SK-N-SH treated with all-trans-retinoic acid at 6 μM for 48 hours (cell line): ENCODE measurements at regions not wholly inside any gene's neighbourhood (a gene's known extent, or its start where the extent isn't known, plus 50 kb on each side); places are given as distances from the start of the nearest gene placed in this dataset.

Experiments used
- ARNTL ChIP-seq: fragments of 450-650 bp; formaldehyde crosslinking; IDR thresholded peaks from 2 replicates; pipeline ENCODE4 v1.5.0; 2020; ENCODE audit warnings: low read depth, mild to moderate bottlenecking, moderate library complexity, borderline replicate concordance
- BACH2 ChIP-seq: fragments of 250-450 bp; sonication (Bioruptor Pico); IDR thresholded peaks from 2 replicates; pipeline ENCODE4 v1.9.0; 2021; ENCODE audit warnings: mild to moderate bottlenecking, borderline replicate concordance
- TCF4 ChIP-seq: fragments of 250-450 bp; sonication (Bioruptor Pico); IDR thresholded peaks from 2 replicates; pipeline ENCODE4 v1.8.0; 2021; ENCODE audit warnings: mild to moderate bottlenecking, moderate library complexity, borderline replicate concordance
- ZFP3 ChIP-seq: fragments of 250-450 bp; sonication (Bioruptor Pico); IDR thresholded peaks from 2 replicates; pipeline ENCODE4 v1.5.0; 2020; ENCODE audit warnings: mild to moderate bottlenecking, moderate library complexity
- ZFP30 ChIP-seq: fragments of 450-650 bp; formaldehyde crosslinking; IDR thresholded peaks from 2 replicates; pipeline ENCODE4 v1.5.0; 2022; ENCODE audit warnings: mild to moderate bottlenecking, moderate library complexity
- ZNF565 ChIP-seq: fragments of 450-650 bp; formaldehyde crosslinking; conservative IDR thresholded peaks from 2 replicates; pipeline ENCODE4 v1.5.0; 2020; ENCODE audit warnings: low read depth, mild to moderate bottlenecking, moderate library complexity
- TF ChIP-seq, protein P1 (sequence below): fragments of 250-450 bp; sonication (Bioruptor Pico); IDR thresholded peaks from 2 replicates; pipeline ENCODE4 v1.8.0; 2021; ENCODE audit warnings: low read depth, mild to moderate bottlenecking, moderate library complexity, borderline replicate concordance
- TF ChIP-seq, protein P2 (sequence below): fragments of 250-450 bp; sonication (Bioruptor Pico); IDR thresholded peaks from 2 replicates; pipeline ENCODE4 v1.8.0; 2020; ENCODE audit warnings: mild to moderate bottlenecking, moderate library complexity, borderline replicate concordance

DNA sequence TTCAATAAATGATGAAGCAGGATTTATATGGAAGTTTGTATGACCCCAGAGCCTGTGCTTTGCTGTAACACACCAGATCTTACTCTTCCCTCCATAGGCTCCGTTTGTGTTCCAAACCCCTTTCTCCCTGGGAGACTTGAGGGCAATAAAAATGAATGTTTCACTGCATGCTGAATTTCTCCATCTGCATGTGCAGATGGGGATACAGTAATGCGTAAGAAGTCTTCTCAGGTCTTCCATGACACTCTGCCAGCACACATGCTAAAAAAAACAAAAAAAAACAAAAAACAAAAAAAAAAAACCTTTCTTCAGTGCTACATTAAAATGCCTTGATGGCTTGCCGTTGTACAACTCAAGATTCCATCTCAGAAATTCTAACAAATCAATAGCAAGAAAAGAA is 170.2 kb upstream of the ANKFN1 start:
- TF ChIP-seq, protein P1, sequence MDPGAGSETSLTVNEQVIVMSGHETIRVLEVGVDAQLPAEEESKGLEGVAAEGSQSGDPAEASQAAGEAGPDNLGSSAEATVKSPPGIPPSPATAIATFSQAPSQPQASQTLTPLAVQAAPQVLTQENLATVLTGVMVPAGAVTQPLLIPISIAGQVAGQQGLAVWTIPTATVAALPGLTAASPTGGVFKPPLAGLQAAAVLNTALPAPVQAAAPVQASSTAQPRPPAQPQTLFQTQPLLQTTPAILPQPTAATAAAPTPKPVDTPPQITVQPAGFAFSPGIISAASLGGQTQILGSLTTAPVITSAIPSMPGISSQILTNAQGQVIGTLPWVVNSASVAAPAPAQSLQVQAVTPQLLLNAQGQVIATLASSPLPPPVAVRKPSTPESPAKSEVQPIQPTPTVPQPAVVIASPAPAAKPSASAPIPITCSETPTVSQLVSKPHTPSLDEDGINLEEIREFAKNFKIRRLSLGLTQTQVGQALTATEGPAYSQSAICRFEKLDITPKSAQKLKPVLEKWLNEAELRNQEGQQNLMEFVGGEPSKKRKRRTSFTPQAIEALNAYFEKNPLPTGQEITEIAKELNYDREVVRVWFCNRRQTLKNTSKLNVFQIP (CRISPR knock-in tag) = no peak
- TF ChIP-seq, protein P2, sequence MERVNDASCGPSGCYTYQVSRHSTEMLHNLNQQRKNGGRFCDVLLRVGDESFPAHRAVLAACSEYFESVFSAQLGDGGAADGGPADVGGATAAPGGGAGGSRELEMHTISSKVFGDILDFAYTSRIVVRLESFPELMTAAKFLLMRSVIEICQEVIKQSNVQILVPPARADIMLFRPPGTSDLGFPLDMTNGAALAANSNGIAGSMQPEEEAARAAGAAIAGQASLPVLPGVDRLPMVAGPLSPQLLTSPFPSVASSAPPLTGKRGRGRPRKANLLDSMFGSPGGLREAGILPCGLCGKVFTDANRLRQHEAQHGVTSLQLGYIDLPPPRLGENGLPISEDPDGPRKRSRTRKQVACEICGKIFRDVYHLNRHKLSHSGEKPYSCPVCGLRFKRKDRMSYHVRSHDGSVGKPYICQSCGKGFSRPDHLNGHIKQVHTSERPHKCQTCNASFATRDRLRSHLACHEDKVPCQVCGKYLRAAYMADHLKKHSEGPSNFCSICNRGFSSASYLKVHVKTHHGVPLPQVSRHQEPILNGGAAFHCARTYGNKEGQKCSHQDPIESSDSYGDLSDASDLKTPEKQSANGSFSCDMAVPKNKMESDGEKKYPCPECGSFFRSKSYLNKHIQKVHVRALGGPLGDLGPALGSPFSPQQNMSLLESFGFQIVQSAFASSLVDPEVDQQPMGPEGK = no peak
- no peak for TF ChIP-seq ARNTL (CRISPR knock-in tag)
- no peak for TF ChIP-seq TCF4 (CRISPR knock-in tag)
- no peak for TF ChIP-seq ZFP3 (CRISPR knock-in tag)
- no peak for TF ChIP-seq ZNF565 (CRISPR knock-in tag)
- TF ChIP-seq ZFP30 (CRISPR knock-in tag) = no peak
- no peak for TF ChIP-seq BACH2
